ENCODE measurements at regions not wholly inside any gene's neighbourhood (a gene's known extent, or its start where the extent isn't known, plus 50 kb on each side); places are given as distances from the start of the nearest gene placed in this dataset.
"Not testable (repeated sequence)": the region's sequence is repeated elsewhere in the genome, so short reads cannot be mapped to it uniquely, and the experiment has no call there.

- no peak for DNase-seq (ENCODE audit: low read depth)
Observed at GRCh38 chr4:108458681-108459080, 161.7 kb upstream of the RPL34 start.

- no peak for DNase-seq (ENCODE audit: low read depth)
Observed at GRCh38 chr4:108454227-108454626, 166.1 kb upstream of the RPL34 start.

GRCh38 chr4:108453366-108453765 lies 167.0 kb upstream of the RPL34 start:
- no peak for DNase-seq (ENCODE audit: low read depth)

GRCh38 chr4:108450236-108450898 lies 170.0 kb upstream of the RPL34 start:
- no peak for DNase-seq (ENCODE audit: low read depth)

GRCh38 chr4:108449129-108449528 lies 171.2 kb upstream of the RPL34 start:
- DNase-seq (ENCODE audit: low read depth), result no peak

GRCh38 chr4:108446556-108446955 lies 173.8 kb upstream of the RPL34 start:
- DNase-seq (ENCODE audit: low read depth), result no peak

- no peak for DNase-seq (ENCODE audit: low read depth)
Observed at GRCh38 chr4:108445716-108446115, 174.7 kb upstream of the RPL34 start.

- DNase-seq (ENCODE audit: low read depth), result no peak
Observed at GRCh38 chr4:108443585-108443984, 176.8 kb upstream of the RPL34 start.

GRCh38 chr4:108433832-108434231 lies 186.5 kb upstream of the RPL34 start:
- no peak for DNase-seq (ENCODE audit: low read depth)

- DNase-seq (ENCODE audit: low read depth), result not testable (repeated sequence)
Observed at GRCh38 chr4:108433394-108433793, 187.0 kb upstream of the RPL34 start.

- no peak for DNase-seq (ENCODE audit: low read depth)
Observed at GRCh38 chr4:108432418-108432817, 188.0 kb upstream of the RPL34 start.

GRCh38 chr4:108431986-108432385 lies 188.4 kb upstream of the RPL34 start:
- no peak for DNase-seq (ENCODE audit: low read depth)

GRCh38 chr4:108430921-108431320 lies 189.5 kb upstream of the RPL34 start:
- no peak for DNase-seq (ENCODE audit: low read depth)

- DNase-seq (ENCODE audit: low read depth), result no peak
Observed at GRCh38 chr4:108429662-108430061, 190.7 kb upstream of the RPL34 start.

- no peak for DNase-seq (ENCODE audit: low read depth)
Observed at GRCh38 chr4:108428923-108429322, 191.5 kb upstream of the RPL34 start.

GRCh38 chr4:108427946-108428485 lies 192.4 kb upstream of the RPL34 start:
- no peak for DNase-seq (ENCODE audit: low read depth)

- no peak for DNase-seq (ENCODE audit: low read depth)
Observed at GRCh38 chr4:108426493-108426892, 193.9 kb upstream of the RPL34 start.

GRCh38 chr4:108425988-108426387 lies 194.4 kb upstream of the RPL34 start:
- DNase-seq (ENCODE audit: low read depth), result no peak

- no peak for DNase-seq (ENCODE audit: low read depth)
Observed at GRCh38 chr4:108417923-108418322, 202.5 kb upstream of the RPL34 start.

- no peak for DNase-seq (ENCODE audit: low read depth)
Observed at GRCh38 chr4:108416831-108417230, 203.5 kb upstream of the RPL34 start.

GRCh38 chr4:108415389-108415788 lies 205.0 kb upstream of the RPL34 start:
- no peak for DNase-seq (ENCODE audit: low read depth)

- no peak for DNase-seq (ENCODE audit: low read depth)
Observed at GRCh38 chr4:108411836-108412235, 208.5 kb upstream of the RPL34 start.

- DNase-seq (ENCODE audit: low read depth), result not testable (repeated sequence)
Observed at GRCh38 chr4:108409691-108410090, 210.7 kb upstream of the RPL34 start.

GRCh38 chr4:108405586-108405985 lies 214.8 kb upstream of the RPL34 start:
- no peak for DNase-seq (ENCODE audit: low read depth)

All from activated gamma-delta T cell treated with anti-CD3 and anti-CD28 coated beads, Interleukin-2, amount 50 U/mL, for 16 hours (primary cell).